DOHH2 (cell line): ENCODE measurements at regions not wholly inside any gene's neighbourhood (a gene's known extent, or its start where the extent isn't known, plus 50 kb on each side); places are given as distances from the start of the nearest gene placed in this dataset.

Experiments
- H3F3A ChIP-seq: fragments of 200-600 bp; sonication (generic), shearing (Covaris generic); 2 replicates; pipeline ENCODE4 v1.6.0; 2016; ENCODE audit warnings: antibody characterized with exemption, mild to moderate bottlenecking; ENCODE audit not compliant: control insufficient read depth, insufficient read depth
- H3K27ac ChIP-seq: fragments of 200-600 bp; sonication (generic); 2 replicates; pipeline ENCODE4 v1.5.1; 2014; ENCODE audit warnings: low read depth, mild to moderate bottlenecking, low read length, moderate library complexity
- H3K27me3 ChIP-seq: fragments of 200-600 bp; sonication (generic); 2 replicates; pipeline ENCODE4 v1.6.1; 2014; ENCODE audit warnings: mild to moderate bottlenecking, low read length, mixed read lengths; ENCODE audit not compliant: control insufficient read depth
- H3K36me3 ChIP-seq: fragments of 200-600 bp; sonication (generic); 2 replicates; pipeline ENCODE4 v1.6.1; 2014; ENCODE audit warnings: mild to moderate bottlenecking, low read length, moderate library complexity, mixed read lengths; ENCODE audit not compliant: control insufficient read depth
- H3K4me1 ChIP-seq: fragments of 200-600 bp; sonication (generic); 2 replicates; pipeline ENCODE4 v1.6.1; 2014; ENCODE audit warnings: mild to moderate bottlenecking, low read length, mixed read lengths; ENCODE audit not compliant: control insufficient read depth
- H3K4me2 ChIP-seq: fragments of 200-600 bp; sonication (generic); 2 replicates; pipeline ENCODE4 v1.6.0; 2014; ENCODE audit warnings: mild to moderate bottlenecking, low read length, moderate library complexity
- H3K4me3 ChIP-seq: fragments of 200-600 bp; sonication (generic); 2 replicates; pipeline ENCODE4 v1.5.1; 2014; ENCODE audit warnings: mild to moderate bottlenecking, low read length, mixed read lengths
- H3K79me2 ChIP-seq: fragments of 200-600 bp; sonication (generic); 2 replicates; pipeline ENCODE4 v1.6.1; 2014; ENCODE audit warnings: mild to moderate bottlenecking, low read length, mixed read lengths; ENCODE audit not compliant: control insufficient read depth
- H3K9me2 ChIP-seq: fragments of 200-600 bp; sonication (generic); replicated peaks from 2 replicates; pipeline ENCODE4 v1.6.1; 2014; ENCODE audit warnings: mild to moderate bottlenecking, low read length, mixed read lengths; ENCODE audit not compliant: control insufficient read depth
- H3K9me3 ChIP-seq: fragments of 200-600 bp; sonication (generic); 2 replicates; pipeline ENCODE4 v1.6.1; 2014; ENCODE audit warnings: antibody characterized with exemption, low read length, mixed read lengths; ENCODE audit not compliant: control insufficient read depth, insufficient read depth
- H4K20me1 ChIP-seq: fragments of 200-600 bp; sonication (generic); 2 replicates; pipeline ENCODE4 v1.6.0; 2014; ENCODE audit warnings: low read depth, mild to moderate bottlenecking, antibody characterized with exemption, low read length, moderate library complexity; ENCODE audit not compliant: control insufficient read depth, insufficient read depth
- EZH2phosphoT487 ChIP-seq: fragments of 200-600 bp; sonication (generic); IDR thresholded peaks from 2 replicates; pipeline ENCODE4 v1.6.1; 2017; ENCODE audit warnings: borderline replicate concordance, mild to moderate bottlenecking, antibody characterized with exemption, low read length, moderate library complexity, mixed read lengths
- TF ChIP-seq, protein P1 (sequence below): fragments of 200-600 bp; sonication (generic); IDR thresholded peaks from one replicate; pipeline ENCODE4 v1.5.1; 2014; ENCODE audit warnings: antibody characterized with exemption, mild to moderate bottlenecking, low read depth, low read length; ENCODE audit not compliant: poor library complexity, severe bottlenecking

DNA sequence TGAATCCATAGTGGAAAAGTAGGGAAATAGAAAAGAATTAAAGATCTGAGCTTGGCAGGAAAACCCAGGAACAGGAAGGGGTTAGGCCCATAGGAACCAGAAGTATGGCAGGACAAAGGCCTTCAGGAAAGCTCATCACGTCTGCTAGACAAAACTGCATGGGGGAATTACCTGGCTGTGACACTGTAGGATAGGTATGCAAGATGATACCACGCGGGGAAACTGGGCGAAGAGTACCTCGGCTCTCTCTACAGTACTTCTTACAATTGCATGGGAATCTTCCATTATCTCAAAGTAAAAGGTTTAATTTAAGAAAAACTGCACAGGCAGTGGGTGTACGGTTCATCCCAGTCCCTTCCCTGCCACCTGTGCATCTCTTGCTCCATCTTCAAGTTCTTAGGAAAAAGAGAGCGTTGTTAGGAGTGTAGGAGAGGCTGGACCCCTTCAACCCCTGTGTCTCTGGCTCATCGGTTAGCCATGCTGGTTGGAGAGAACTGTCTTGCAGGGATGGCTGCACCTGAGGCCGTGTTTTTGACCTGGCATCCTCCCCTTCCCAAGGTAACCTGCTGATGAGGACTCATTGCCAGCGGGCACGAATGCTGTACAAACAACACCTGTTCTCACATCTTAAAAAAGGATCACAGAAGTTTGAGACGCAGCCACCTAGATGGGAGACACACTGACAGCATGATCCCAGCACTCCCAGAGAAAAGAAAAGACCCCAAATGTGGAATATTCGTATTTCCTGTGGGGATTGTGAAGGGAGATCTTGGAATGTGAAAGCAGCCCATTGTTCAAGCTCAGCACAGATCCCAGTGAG is 120.5 kb upstream of the COPS8 start:
- Histone ChIP-seq H3F3A (no peaks in the 10 kb centered on the region), H3K4me3 (no peak overlapping the region), H3K4me1 (peaks cover 7% of the 10 kb centered on the region; the same call in 1 of the 2 replicates), H3K9me3 (no peaks in the 10 kb centered on the region), H3K79me2 (no peaks in the 10 kb centered on the region), H3K4me2 (no peak overlapping the region), H3K27me3 (no peaks in the 10 kb centered on the region), H4K20me1 (no peaks in the 10 kb centered on the region), H3K36me3 (no peaks in the 10 kb centered on the region), H3K9me2 (no peaks in the 10 kb centered on the region), H3K27ac (no peak overlapping the region)
- no peak for TF ChIP-seq EZH2phosphoT487
- TF ChIP-seq, protein P1, sequence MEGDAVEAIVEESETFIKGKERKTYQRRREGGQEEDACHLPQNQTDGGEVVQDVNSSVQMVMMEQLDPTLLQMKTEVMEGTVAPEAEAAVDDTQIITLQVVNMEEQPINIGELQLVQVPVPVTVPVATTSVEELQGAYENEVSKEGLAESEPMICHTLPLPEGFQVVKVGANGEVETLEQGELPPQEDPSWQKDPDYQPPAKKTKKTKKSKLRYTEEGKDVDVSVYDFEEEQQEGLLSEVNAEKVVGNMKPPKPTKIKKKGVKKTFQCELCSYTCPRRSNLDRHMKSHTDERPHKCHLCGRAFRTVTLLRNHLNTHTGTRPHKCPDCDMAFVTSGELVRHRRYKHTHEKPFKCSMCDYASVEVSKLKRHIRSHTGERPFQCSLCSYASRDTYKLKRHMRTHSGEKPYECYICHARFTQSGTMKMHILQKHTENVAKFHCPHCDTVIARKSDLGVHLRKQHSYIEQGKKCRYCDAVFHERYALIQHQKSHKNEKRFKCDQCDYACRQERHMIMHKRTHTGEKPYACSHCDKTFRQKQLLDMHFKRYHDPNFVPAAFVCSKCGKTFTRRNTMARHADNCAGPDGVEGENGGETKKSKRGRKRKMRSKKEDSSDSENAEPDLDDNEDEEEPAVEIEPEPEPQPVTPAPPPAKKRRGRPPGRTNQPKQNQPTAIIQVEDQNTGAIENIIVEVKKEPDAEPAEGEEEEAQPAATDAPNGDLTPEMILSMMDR, result no peak

GRCh38 chr2:236965841-236966096 is 119.9 kb upstream of the COPS8 start:
- Histone ChIP-seq H3K36me3 (no peaks in the 10 kb centered on the region), H3K79me2 (no peaks in the 10 kb centered on the region), H3K4me3 (no peak overlapping the region), H3K4me1 (peaks cover 7% of the 10 kb centered on the region; the same call in 1 of the 2 replicates), H4K20me1 (no peaks in the 10 kb centered on the region), H3F3A (no peaks in the 10 kb centered on the region), H3K4me2 (no peak overlapping the region), H3K27me3 (no peaks in the 10 kb centered on the region), H3K9me3 (no peaks in the 10 kb centered on the region), H3K27ac (no peak overlapping the region), H3K9me2 (no peaks in the 10 kb centered on the region)
- TF ChIP-seq, protein P1, result no peak
- no peak for TF ChIP-seq EZH2phosphoT487

DNA sequence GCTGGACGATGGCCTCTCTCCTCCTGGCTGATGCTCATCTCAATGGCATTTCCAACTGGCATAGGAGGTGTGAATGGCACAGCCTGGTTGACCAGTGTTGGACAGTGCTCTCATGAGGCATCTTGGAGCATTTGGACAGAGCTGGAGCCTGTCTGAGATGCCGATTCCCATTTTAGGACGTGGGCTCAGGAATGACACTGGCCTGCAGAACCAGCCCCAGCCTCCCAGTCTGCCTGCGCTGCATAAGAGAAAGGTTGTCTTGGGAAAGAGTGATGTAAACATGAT is 118.2 kb upstream of the COPS8 start:
- no peak overlapping the region for H3K4me3 ChIP-seq
- H3K79me2 ChIP-seq, result no peaks in the 10 kb centered on the region
- H3K27ac ChIP-seq, result no peak overlapping the region

More for the DNA sequence above, 118.2 kb upstream of the COPS8 start:
- H3K4me1 ChIP-seq, result peaks cover 7% of the 10 kb centered on the region; the same call in 1 of the 2 replicates
- H4K20me1 ChIP-seq, result no peaks in the 10 kb centered on the region
- TF ChIP-seq EZH2phosphoT487, result no peak
- TF ChIP-seq, protein P1, result no peak
- no peaks in the 10 kb centered on the region for H3K27me3 ChIP-seq
- no peaks in the 10 kb centered on the region for H3F3A ChIP-seq
- H3K9me2 ChIP-seq, result no peaks in the 10 kb centered on the region
- no peaks in the 10 kb centered on the region for H3K36me3 ChIP-seq
- no peak overlapping the region for H3K4me2 ChIP-seq
- no peaks in the 10 kb centered on the region for H3K9me3 ChIP-seq
